Neuron (in vitro differentiated cells): ENCODE measurements at regions not wholly inside any gene's neighbourhood (a gene's known extent, or its start where the extent isn't known, plus 50 kb on each side); places are given as distances from the start of the nearest gene placed in this dataset.

Experiments
- H2AFZ ChIP-seq: one replicate; pipeline ENCODE4 v1.6.1; 2013; ENCODE audit warnings: low read depth, mild to moderate bottlenecking, inconsistent platforms, low read length, moderate library complexity
- H3K27me3 ChIP-seq: one replicate; pipeline ENCODE4 v1.6.1; 2013; ENCODE audit warnings: low read length; ENCODE audit not compliant: insufficient read depth
- H3K36me3 ChIP-seq: one replicate; pipeline ENCODE4 v1.6.1; 2013; ENCODE audit warnings: low read length; ENCODE audit not compliant: insufficient read depth
- H3K4me1 ChIP-seq: one replicate; pipeline ENCODE4 v1.6.1; 2013; ENCODE audit warnings: low read length; ENCODE audit not compliant: insufficient read depth
- H3K4me3 ChIP-seq: 2 replicates; pipeline ENCODE4 v1.5.1; 2013; ENCODE audit warnings: mild to moderate bottlenecking, low read length, moderate library complexity
- H3K9me3 ChIP-seq: one replicate; pipeline ENCODE4 v1.6.1; 2013; ENCODE audit warnings: low read length

DNA sequence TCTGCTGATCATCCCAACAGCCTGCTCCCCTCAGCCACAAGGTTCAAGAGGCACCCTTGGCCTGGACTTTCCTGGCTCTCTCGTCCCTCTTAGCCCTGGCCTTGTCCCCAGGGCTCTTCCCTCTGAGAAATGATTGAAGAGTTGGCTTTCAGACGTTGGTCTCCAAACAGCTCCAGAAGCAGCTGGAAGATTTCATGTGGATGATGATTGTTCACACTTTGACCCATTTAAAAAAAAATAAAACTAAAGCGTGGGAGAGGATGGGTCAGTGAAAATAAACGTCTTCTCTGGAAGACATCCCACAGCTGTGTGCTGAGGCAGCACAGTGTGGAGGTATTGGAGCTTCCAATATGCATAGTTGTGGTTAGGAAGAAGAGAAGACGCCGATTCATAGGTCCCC lies 54.7 kb upstream of the CDH11 start:
- Histone ChIP-seq H2AFZ (no peak overlapping the region), H3K36me3 (no peaks in the 10 kb centered on the region), H3K4me1 (no peaks in the 10 kb centered on the region), H3K27me3 (no peaks in the 10 kb centered on the region), H3K9me3 (no peaks in the 10 kb centered on the region), H3K4me3 (no peak overlapping the region)

DNA sequence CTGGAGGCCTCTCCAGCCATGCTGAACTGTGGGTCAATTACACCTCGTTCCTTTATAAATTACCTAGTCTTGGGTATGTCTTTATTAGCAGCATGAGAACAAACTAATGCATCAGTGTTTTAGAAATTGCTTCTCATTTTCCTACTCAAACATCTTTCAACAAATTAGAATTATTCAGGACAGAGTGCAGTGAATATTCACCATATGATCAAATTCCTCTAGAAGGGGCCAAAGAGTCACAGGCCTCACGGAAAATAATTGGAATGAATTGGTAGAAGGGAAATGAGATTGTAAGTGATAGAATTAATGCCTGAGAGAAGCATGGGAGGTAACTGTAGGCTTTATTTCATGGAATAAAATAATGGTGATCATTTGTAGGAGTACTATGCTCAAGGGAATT lies 50.5 kb upstream of the CDH11 start:
- Histone ChIP-seq H3K27me3 (no peaks in the 10 kb centered on the region), H2AFZ (no peak overlapping the region), H3K4me1 (no peaks in the 10 kb centered on the region), H3K36me3 (no peaks in the 10 kb centered on the region), H3K9me3 (no peaks in the 10 kb centered on the region), H3K4me3 (no peak overlapping the region)
